ENCODE measurements at regions not wholly inside any gene's neighbourhood (a gene's known extent, or its start where the extent isn't known, plus 50 kb on each side); places are given as distances from the start of the nearest gene placed in this dataset.

DNA sequence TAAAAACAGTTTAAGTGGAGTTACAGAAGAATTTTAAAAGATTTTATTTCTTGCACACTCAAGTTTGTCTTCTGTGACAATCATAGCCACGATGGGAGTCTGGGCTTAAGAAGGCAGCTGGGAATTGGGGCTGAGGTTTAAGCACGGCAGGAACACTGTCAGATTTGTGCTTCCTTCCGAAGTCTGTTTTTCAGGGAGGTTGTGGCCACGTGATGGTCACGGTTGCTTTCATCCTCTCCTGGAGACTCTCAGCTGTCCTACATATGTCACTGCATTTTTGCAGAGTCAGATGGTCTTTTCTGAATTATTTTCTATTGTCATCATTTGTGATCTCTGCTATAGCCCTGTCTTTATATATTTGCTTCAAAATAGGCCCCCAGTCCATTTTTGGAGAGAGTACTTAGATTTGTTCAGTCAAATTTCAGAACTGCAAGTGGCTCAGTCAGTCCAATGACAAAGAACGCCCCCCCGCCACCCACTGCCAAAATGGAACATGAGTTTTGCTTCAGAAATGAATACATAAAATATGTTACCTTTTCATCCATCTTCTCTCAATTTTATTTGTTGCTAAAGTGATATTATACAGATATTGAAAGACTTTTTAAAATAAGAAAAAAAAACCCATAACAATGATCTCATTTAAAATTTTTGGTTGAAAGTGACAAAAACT lies 111.8 kb upstream of the ZFP64 start:
- H3K4me2 ChIP-seq (ENCODE audit: low read depth, low read length), result no peak overlapping the region
- DNase-seq (ENCODE audit: low spot score) (no peak), ATAC-seq (no peak), FAIRE-seq (no peak)
- BruUV-seq (replicated peaks), result no TSS peak
- ChIA-PET CTCF (ENCODE audit: low intra/inter-chr PET ratio, low total read pairs) (no interaction called here), POLR2A (no interaction called here)
- H3K4me1 ChIP-seq (ENCODE audit: insufficient read depth, low read length), result no peaks in the 10 kb centered on the region
- WGBS (ENCODE audit: low lambda C conversion rate), result 16% methylated on average over 7 of the region's 7 CpGs
- no peaks in the 10 kb centered on the region for H3K9me3 ChIP-seq (ENCODE audit: low read length)
- in situ Hi-C loops (cut with HindIII; ENCODE audit: extremely low pct_ligation_motif_present, low pct_unique_long_range_greater_than_20kb), result no loop called here
- no peak overlapping the region for H2AFZ ChIP-seq (ENCODE audit: low read length)
- H3K4me3 ChIP-seq (replicated peaks in 1 of 3; ENCODE audit: insufficient read depth in 1 of 3, low read depth in 2 of 3, low read length in 3 of 3), result no peak overlapping the region
- no peaks in the 10 kb centered on the region for H3K36me3 ChIP-seq (replicated peaks in 1 of 2; ENCODE audit: control insufficient read depth in 1 of 2, insufficient read depth in 2 of 2, low read length in 2 of 2)
- no peak overlapping the region for H3K27ac ChIP-seq (ENCODE audit: extremely low read length, insufficient read depth, low read length)
- peaks cover 2 to 8% of the 10 kb centered on the region in 2 experiments; a peak in 3 of 5 replicates for H3K27me3 ChIP-seq (ENCODE audit: control insufficient read depth in 1 of 2, insufficient read depth in 2 of 2, low read length in 2 of 2)
- intact Hi-C loops (cut with micrococcal nuclease; ENCODE audit: unreplicated experiment), result no loop called here
- no peak overlapping the region for H3K9ac ChIP-seq (ENCODE audit: insufficient read depth, low read depth, low read length)
- H3K79me2 ChIP-seq (ENCODE audit: insufficient read depth, low read length), result no peaks in the 10 kb centered on the region
- no peaks in the 10 kb centered on the region for H4K20me1 ChIP-seq (ENCODE audit: insufficient read depth, low read length)
- TF ChIP-seq HNF4A (CRISPR knock-in tag; IDR thresholded peaks at IDR 0.05), result no peak
- TF ChIP-seq MAZ (IDR thresholded peaks at IDR 0.05; ENCODE audit: borderline replicate concordance, low read depth, low read length), result no peak
- no peak for TF ChIP-seq MAZ (CRISPR knock-in tag; IDR thresholded peaks at IDR 0.05; ENCODE audit: low read depth)
- no peak for TF ChIP-seq HCFC1 (IDR thresholded peaks at IDR 0.05; ENCODE audit: low read depth, low read length)
- TF ChIP-seq DR1 (CRISPR knock-in tag; IDR thresholded peaks at IDR 0.05), result no peak
- TF ChIP-seq, protein P1, sequence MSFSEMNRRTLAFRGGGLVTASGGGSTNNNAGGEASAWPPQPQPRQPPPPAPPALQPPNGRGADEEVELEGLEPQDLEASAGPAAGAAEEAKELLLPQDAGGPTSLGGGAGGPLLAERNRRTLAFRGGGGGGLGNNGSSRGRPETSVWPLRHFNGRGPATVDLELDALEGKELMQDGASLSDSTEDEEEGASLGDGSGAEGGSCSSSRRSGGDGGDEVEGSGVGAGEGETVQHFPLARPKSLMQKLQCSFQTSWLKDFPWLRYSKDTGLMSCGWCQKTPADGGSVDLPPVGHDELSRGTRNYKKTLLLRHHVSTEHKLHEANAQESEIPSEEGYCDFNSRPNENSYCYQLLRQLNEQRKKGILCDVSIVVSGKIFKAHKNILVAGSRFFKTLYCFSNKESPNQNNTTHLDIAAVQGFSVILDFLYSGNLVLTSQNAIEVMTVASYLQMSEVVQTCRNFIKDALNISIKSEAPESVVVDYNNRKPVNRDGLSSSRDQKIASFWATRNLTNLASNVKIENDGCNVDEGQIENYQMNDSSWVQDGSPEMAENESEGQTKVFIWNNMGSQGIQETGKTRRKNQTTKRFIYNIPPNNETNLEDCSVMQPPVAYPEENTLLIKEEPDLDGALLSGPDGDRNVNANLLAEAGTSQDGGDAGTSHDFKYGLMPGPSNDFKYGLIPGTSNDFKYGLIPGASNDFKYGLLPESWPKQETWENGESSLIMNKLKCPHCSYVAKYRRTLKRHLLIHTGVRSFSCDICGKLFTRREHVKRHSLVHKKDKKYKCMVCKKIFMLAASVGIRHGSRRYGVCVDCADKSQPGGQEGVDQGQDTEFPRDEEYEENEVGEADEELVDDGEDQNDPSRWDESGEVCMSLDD (CRISPR knock-in tag; IDR thresholded peaks at IDR 0.05; ENCODE audit: borderline replicate concordance), result no peak
- TF ChIP-seq TBP (CRISPR knock-in tag; IDR thresholded peaks at IDR 0.05), result no peak
- TF ChIP-seq, protein P2, sequence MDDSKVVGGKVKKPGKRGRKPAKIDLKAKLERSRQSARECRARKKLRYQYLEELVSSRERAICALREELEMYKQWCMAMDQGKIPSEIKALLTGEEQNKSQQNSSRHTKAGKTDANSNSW (CRISPR knock-in tag; IDR thresholded peaks at IDR 0.05; ENCODE audit: borderline replicate concordance), result no peak
- no peak for TF ChIP-seq BHLHE40 (IDR thresholded peaks at IDR 0.05; ENCODE audit: low read length)
- no peak for TF ChIP-seq GTF2F1 (IDR thresholded peaks at IDR 0.05; ENCODE audit: low read length)
- TF ChIP-seq ZNF138 (CRISPR knock-in tag; IDR thresholded peaks at IDR 0.05; ENCODE audit: low read depth), result no peak
- no peak for TF ChIP-seq RELA (CRISPR knock-in tag; IDR thresholded peaks at IDR 0.05)
- TF ChIP-seq, protein P3, sequence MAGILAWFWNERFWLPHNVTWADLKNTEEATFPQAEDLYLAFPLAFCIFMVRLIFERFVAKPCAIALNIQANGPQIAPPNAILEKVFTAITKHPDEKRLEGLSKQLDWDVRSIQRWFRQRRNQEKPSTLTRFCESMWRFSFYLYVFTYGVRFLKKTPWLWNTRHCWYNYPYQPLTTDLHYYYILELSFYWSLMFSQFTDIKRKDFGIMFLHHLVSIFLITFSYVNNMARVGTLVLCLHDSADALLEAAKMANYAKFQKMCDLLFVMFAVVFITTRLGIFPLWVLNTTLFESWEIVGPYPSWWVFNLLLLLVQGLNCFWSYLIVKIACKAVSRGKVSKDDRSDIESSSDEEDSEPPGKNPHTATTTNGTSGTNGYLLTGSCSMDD (CRISPR knock-in tag; IDR thresholded peaks at IDR 0.05), result no peak
- TF ChIP-seq, protein P4, sequence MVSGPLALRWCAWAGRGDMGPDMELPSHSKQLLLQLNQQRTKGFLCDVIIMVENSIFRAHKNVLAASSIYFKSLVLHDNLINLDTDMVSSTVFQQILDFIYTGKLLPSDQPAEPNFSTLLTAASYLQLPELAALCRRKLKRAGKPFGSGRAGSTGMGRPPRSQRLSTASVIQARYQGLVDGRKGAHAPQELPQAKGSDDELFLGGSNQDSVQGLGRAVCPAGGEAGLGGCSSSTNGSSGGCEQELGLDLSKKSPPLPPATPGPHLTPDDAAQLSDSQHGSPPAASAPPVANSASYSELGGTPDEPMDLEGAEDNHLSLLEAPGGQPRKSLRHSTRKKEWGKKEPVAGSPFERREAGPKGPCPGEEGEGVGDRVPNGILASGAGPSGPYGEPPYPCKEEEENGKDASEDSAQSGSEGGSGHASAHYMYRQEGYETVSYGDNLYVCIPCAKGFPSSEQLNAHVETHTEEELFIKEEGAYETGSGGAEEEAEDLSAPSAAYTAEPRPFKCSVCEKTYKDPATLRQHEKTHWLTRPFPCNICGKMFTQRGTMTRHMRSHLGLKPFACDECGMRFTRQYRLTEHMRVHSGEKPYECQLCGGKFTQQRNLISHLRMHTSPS (CRISPR knock-in tag; IDR thresholded peaks at IDR 0.05; ENCODE audit: low read depth), result no peak
- no peak for TF ChIP-seq SPEN (CRISPR knock-in tag; IDR thresholded peaks at IDR 0.05; ENCODE audit: low read depth)
- no peak for TF ChIP-seq THYN1 (CRISPR knock-in tag; IDR thresholded peaks at IDR 0.05; ENCODE audit: borderline replicate concordance, low read depth)
- TF ChIP-seq ZNF180 (CRISPR knock-in tag; IDR thresholded peaks at IDR 0.05; ENCODE audit: borderline replicate concordance, low read depth), result no peak
- TF ChIP-seq, protein P5, sequence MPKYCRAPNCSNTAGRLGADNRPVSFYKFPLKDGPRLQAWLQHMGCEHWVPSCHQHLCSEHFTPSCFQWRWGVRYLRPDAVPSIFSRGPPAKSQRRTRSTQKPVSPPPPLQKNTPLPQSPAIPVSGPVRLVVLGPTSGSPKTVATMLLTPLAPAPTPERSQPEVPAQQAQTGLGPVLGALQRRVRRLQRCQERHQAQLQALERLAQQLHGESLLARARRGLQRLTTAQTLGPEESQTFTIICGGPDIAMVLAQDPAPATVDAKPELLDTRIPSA (CRISPR knock-in tag; IDR thresholded peaks at IDR 0.05; ENCODE audit: borderline replicate concordance), result no peak
